ENCODE measurements at regions not wholly inside any gene's neighbourhood (a gene's known extent, or its start where the extent isn't known, plus 50 kb on each side); places are given as distances from the start of the nearest gene placed in this dataset.

DNA sequence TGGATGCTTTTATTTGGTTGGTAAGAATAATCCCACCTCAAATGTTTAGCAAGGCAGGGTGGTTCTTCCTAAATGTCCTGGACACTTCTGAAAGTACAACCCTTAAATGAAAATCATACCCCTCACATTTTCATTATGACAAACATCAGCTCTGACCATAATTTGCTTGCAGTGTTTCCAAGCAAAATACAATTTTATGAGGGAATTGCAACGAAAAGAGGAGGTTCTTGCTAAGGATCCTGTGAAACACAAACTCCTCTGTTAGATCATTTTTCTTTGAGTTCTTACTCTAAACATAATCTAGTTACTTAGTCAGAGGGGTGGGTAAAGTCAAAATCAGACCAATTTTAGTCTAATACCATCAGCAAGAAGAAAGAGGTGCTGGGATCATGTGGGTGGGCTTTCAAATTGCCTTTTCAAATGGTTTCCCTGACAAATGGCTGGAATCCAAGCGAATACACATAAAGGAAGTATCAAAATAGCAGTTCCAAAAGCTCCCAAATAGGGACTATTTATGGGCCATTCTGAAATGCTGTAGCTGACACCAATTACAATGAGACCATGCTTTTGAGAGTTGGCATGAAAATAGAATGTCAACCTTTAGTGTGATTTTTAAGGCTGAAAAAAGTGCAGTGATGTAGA is 164.9 kb upstream of the INHBA start:
- DNase-seq (ENCODE audit: low spot score, unreplicated experiment): no peak
- Mint-ChIP-seq H3K4me1 (ENCODE audit: low read depth) (no peaks in the 10 kb centered on the region), H3K9me3 (ENCODE audit: low read depth) (peaks cover 11% of the 10 kb centered on the region), H3K27me3 (no peaks in the 10 kb centered on the region), H3K36me3 (ENCODE audit: insufficient read depth) (no peaks in the 10 kb centered on the region), H3K27ac (no peak overlapping the region), H3K4me3 (ENCODE audit: low read depth) (no peak overlapping the region)
- TF ChIP-seq, protein P1, sequence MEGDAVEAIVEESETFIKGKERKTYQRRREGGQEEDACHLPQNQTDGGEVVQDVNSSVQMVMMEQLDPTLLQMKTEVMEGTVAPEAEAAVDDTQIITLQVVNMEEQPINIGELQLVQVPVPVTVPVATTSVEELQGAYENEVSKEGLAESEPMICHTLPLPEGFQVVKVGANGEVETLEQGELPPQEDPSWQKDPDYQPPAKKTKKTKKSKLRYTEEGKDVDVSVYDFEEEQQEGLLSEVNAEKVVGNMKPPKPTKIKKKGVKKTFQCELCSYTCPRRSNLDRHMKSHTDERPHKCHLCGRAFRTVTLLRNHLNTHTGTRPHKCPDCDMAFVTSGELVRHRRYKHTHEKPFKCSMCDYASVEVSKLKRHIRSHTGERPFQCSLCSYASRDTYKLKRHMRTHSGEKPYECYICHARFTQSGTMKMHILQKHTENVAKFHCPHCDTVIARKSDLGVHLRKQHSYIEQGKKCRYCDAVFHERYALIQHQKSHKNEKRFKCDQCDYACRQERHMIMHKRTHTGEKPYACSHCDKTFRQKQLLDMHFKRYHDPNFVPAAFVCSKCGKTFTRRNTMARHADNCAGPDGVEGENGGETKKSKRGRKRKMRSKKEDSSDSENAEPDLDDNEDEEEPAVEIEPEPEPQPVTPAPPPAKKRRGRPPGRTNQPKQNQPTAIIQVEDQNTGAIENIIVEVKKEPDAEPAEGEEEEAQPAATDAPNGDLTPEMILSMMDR (IDR thresholded peaks at IDR 0.05; ENCODE audit: unreplicated experiment): no peak

DNA sequence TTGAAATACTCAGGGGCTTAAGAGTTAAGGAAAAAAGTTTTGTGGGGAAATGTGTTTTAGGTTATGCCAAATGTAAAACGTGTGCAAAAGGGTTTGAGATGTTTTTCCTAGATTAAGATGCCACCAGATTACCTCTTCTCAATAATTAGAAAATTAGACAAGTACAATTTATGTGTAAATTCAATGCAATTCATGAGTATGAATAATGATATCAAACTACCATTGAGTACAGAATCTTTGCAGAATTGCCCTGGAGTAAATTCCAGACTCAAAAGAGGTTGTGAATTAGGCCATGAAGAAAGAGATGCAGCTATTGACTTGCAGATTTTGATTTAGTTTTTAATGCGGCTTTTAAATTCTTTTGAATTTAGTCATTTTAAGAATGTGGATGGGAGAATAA is 159.4 kb upstream of the INHBA start:
- Mint-ChIP-seq H3K4me1 (ENCODE audit: low read depth) (no peaks in the 10 kb centered on the region), H3K36me3 (ENCODE audit: insufficient read depth) (no peaks in the 10 kb centered on the region), H3K27ac (no peak overlapping the region), H3K9me3 (ENCODE audit: low read depth) (peaks cover 11% of the 10 kb centered on the region), H3K4me3 (ENCODE audit: low read depth) (no peak overlapping the region), H3K27me3 (no peaks in the 10 kb centered on the region)
- DNase-seq (ENCODE audit: low spot score, unreplicated experiment): no peak
- TF ChIP-seq, protein P1 (IDR thresholded peaks at IDR 0.05; ENCODE audit: unreplicated experiment): no peak

DNA sequence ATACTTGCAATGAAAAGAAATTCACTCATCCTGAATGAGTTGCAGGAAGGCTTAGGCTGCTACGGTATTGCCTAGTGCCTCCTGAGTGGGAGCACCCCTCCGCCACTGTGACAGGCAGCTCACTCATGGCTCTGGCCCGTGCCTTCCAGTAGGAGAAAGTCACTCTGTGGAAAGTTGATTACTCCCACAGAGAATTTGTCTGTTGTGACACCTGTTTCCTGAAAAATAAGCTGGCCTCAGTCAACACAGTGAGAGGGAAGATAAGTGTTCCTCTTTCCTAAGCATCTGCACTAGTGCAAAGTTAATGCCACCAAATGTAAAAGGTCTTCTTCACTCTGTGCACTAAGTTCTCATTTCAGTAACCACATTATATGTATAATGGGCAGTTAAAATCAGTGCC is 158.8 kb upstream of the INHBA start:
- Mint-ChIP-seq H3K4me1 (ENCODE audit: low read depth) (no peaks in the 10 kb centered on the region), H3K27me3 (no peaks in the 10 kb centered on the region), H3K36me3 (ENCODE audit: insufficient read depth) (no peaks in the 10 kb centered on the region), H3K9me3 (ENCODE audit: low read depth) (peaks cover 11% of the 10 kb centered on the region), H3K27ac (no peak overlapping the region), H3K4me3 (ENCODE audit: low read depth) (no peak overlapping the region)
- TF ChIP-seq, protein P1 (IDR thresholded peaks at IDR 0.05; ENCODE audit: unreplicated experiment): no peak
- no peak for DNase-seq (ENCODE audit: low spot score, unreplicated experiment)

DNA sequence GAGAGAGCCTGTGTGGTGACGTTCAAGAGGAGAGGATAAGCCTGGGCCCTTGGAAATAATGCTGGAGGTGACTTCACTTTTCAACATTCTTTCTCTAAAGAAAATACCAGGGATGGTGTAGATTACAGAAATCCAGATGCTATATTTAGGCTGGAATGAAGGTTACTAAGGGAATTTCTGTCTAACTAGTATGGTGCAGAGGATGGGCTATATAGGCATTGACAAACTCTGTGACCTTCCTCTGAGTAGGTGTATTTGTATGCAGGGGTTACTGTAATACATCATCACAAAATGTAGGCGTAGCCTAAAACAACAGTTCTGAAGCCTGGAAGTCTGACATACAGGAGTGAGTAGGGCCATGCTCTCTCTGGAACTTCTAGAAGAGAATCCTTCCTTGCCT is 155.3 kb upstream of the INHBA start:
- TF ChIP-seq, protein P1 (IDR thresholded peaks at IDR 0.05; ENCODE audit: unreplicated experiment): no peak
- Mint-ChIP-seq H3K27ac (no peak overlapping the region), H3K4me3 (ENCODE audit: low read depth) (no peak overlapping the region), H3K27me3 (no peaks in the 10 kb centered on the region), H3K36me3 (ENCODE audit: insufficient read depth) (no peaks in the 10 kb centered on the region), H3K9me3 (ENCODE audit: low read depth) (no peaks in the 10 kb centered on the region), H3K4me1 (ENCODE audit: low read depth) (no peaks in the 10 kb centered on the region)
- DNase-seq (ENCODE audit: low spot score, unreplicated experiment): no peak

- DNase-seq (ENCODE audit: low spot score, unreplicated experiment): no peak
- no peaks in the 10 kb centered on the region for H3K4me1 Mint-ChIP-seq (ENCODE audit: low read depth)
- no peaks in the 10 kb centered on the region for H3K9me3 Mint-ChIP-seq (ENCODE audit: low read depth)
- H3K27me3 Mint-ChIP-seq: no peaks in the 10 kb centered on the region
- H3K36me3 Mint-ChIP-seq (ENCODE audit: insufficient read depth): no peaks in the 10 kb centered on the region
- H3K4me3 Mint-ChIP-seq (ENCODE audit: low read depth): no peak overlapping the region
- TF ChIP-seq, protein P1 (IDR thresholded peaks at IDR 0.05; ENCODE audit: unreplicated experiment): no peak
- H3K27ac Mint-ChIP-seq: no peak overlapping the region
Measured at GRCh38 chr7:41855798-41856197, 152.9 kb upstream of the INHBA start.

Measured in progenitor cell of endocrine pancreas (in vitro differentiated cells).